ENCODE measurements at regions not wholly inside any gene's neighbourhood (a gene's known extent, or its start where the extent isn't known, plus 50 kb on each side); places are given as distances from the start of the nearest gene placed in this dataset.
"Not testable (repeated sequence)": the region's sequence is repeated elsewhere in the genome, so short reads cannot be mapped to it uniquely, and the experiment has no call there.

- DNase-seq: no peak
Measured at GRCh38 chr14:65834051-65834450, 421.5 kb downstream of the FUT8 start.

GRCh38 chr14:65834812-65835211 lies 422.3 kb downstream of the FUT8 start:
- DNase-seq: no peak

- DNase-seq: no peak
Measured at GRCh38 chr14:65835501-65835900, 423.0 kb downstream of the FUT8 start.

- DNase-seq: no peak
Measured at GRCh38 chr14:65838565-65838964, 426.0 kb downstream of the FUT8 start.

GRCh38 chr14:65840118-65840751 lies 427.7 kb downstream of the FUT8 start:
- no peak for DNase-seq

- no peak for DNase-seq
Measured at GRCh38 chr14:65840786-65841185, 428.3 kb downstream of the FUT8 start.

- DNase-seq: no peak
Measured at GRCh38 chr14:65846196-65846868, 433.8 kb downstream of the FUT8 start.

- DNase-seq: no peak
Measured at GRCh38 chr14:65847075-65847847, 434.7 kb downstream of the FUT8 start.

GRCh38 chr14:65847931-65848330 lies 435.4 kb downstream of the FUT8 start:
- not testable (repeated sequence) for DNase-seq

- DNase-seq: no peak
Measured at GRCh38 chr14:65849091-65849490, 436.6 kb downstream of the FUT8 start.

GRCh38 chr14:65849558-65849957 lies 437.0 kb downstream of the FUT8 start:
- DNase-seq: no peak

- peak in 1 of 56 donors; percentile 12 for DNase-seq
Measured at GRCh38 chr14:65850429-65851135, 438.1 kb downstream of the FUT8 start.

- no peak for DNase-seq
Measured at GRCh38 chr14:65852689-65853088, 440.2 kb downstream of the FUT8 start.

- DNase-seq: no peak
Measured at GRCh38 chr14:65853407-65853955, 441.0 kb downstream of the FUT8 start.

- no peak for DNase-seq
Measured at GRCh38 chr14:65854215-65854614, 441.7 kb downstream of the FUT8 start.

GRCh38 chr14:65860956-65861611 lies 448.6 kb downstream of the FUT8 start:
- no peak for DNase-seq

- DNase-seq: no peak
Measured at GRCh38 chr14:65864549-65864948, 452.0 kb downstream of the FUT8 start.

GRCh38 chr14:65864984-65865383 lies 452.5 kb downstream of the FUT8 start:
- DNase-seq: no peak

- DNase-seq: no peak
Measured at GRCh38 chr14:65866448-65866847, 453.9 kb downstream of the FUT8 start.

GRCh38 chr14:65866886-65867285 lies 454.4 kb downstream of the FUT8 start:
- peak in 1 of 56 donors; percentile 1 for DNase-seq

- no peak for DNase-seq
Measured at GRCh38 chr14:65867333-65867732, 454.8 kb downstream of the FUT8 start.

All from amygdala (tissue), 56 donors.